Testis (tissue), 2 donors: ENCODE measurements at regions not wholly inside any gene's neighbourhood (a gene's known extent, or its start where the extent isn't known, plus 50 kb on each side); places are given as distances from the start of the nearest gene placed in this dataset.

Experiments used
- CTCF ChIP-seq, 3 experiments: fragments of 450-650 bp in 2 of 3; fragments of 200-600 bp in 1 of 3; sonication (generic) in 1 of 3; IDR thresholded peaks; one replicate each; pipeline ENCODE4 v1.5.1; 2016 to 2019; ENCODE audit warnings: antibody characterized with exemption in 3 of 3, mild to moderate bottlenecking in 2 of 3, moderate library complexity in 1 of 3
- POLR2A ChIP-seq: fragments of 450-650 bp; IDR thresholded peaks from one replicate; pipeline ENCODE4 v1.6.1; 2017; ENCODE audit warnings: antibody characterized with exemption, mild to moderate bottlenecking, moderate library complexity

- TF ChIP-seq CTCF (IDR thresholded peaks at IDR 0.05) (no peak), POLR2A (no peak)
These were observed 133.7 kb downstream of the RNASET2 start for GRCh38 chr6:166822609-166823008.
